Lower leg skin (tissue), 4 donors: ENCODE measurements at regions not wholly inside any gene's neighbourhood (a gene's known extent, or its start where the extent isn't known, plus 50 kb on each side); places are given as distances from the start of the nearest gene placed in this dataset.

Source experiments
- DNase-seq, 2 donors: peaks; one replicate each; pipeline ENCODE4 v3.0.0-alpha.2; 2019; ENCODE audit warnings: low spot score in 2 of 2
- H3K4me3 ChIP-seq: fragments of 200-600 bp; sonication (generic); 2 replicates; pipeline ENCODE4 v1.5.1; 2017; ENCODE audit warnings: mild to moderate bottlenecking, low read depth; ENCODE audit not compliant: poor library complexity, severe bottlenecking
- CTCF ChIP-seq, 3 donors: fragments of 450-650 bp; IDR thresholded peaks; one replicate each; pipeline ENCODE4 v1.5.1; 2016; ENCODE audit warnings: antibody characterized with exemption in 3 of 3, mild to moderate bottlenecking in 3 of 3, moderate library complexity in 2 of 3
- POLR2A ChIP-seq, 2 donors: fragments of 450-650 bp; IDR thresholded peaks; one replicate each; pipeline ENCODE4 v1.6.1; 2016 to 2017; ENCODE audit warnings: antibody characterized with exemption in 2 of 2, mild to moderate bottlenecking in 1 of 2, moderate library complexity in 1 of 2
- WGBS, 2 donors: methylation state at CpG; one replicate each; pipeline ENCODE4 v1.1.5; 2018; 5-methylcytosine and 5-hydroxymethylcytosine counted together
- intact Hi-C: fragments of 100-400 bp; cut with DNase I; formaldehyde crosslinking; loops from one replicate; pipeline ENCODE4 v1.15.0; 2023; ENCODE audit warnings: low total_unique reads

GRCh38 chr3:82194870-82195269 is 433.4 kb upstream of the GBE1 start:
- intact Hi-C loops = no loop called here
- TF ChIP-seq CTCF (IDR thresholded peaks at IDR 0.05) (no peak), POLR2A (IDR thresholded peaks at IDR 0.05) (no peak)
- 33 to 34% methylated on average over 2 of the region's 2 CpGs for WGBS, 2 donors
- no peak for DNase-seq
- no peak overlapping the region for H3K4me3 ChIP-seq

GRCh38 chr3:82186017-82186416 is 424.6 kb upstream of the GBE1 start:
- no peak overlapping the region for H3K4me3 ChIP-seq
- intact Hi-C loops = no loop called here
- WGBS, 2 donors = 69 to 78% methylated on average over 7 of the region's 7 CpGs
- no peak for TF ChIP-seq POLR2A (IDR thresholded peaks at IDR 0.05)
- TF ChIP-seq CTCF (IDR thresholded peaks at IDR 0.05) = no peak
- DNase-seq = no peak

- no peak overlapping the region for H3K4me3 ChIP-seq
- no peak for DNase-seq
- no peak for TF ChIP-seq POLR2A (IDR thresholded peaks at IDR 0.05)
- TF ChIP-seq CTCF (IDR thresholded peaks at IDR 0.05) = no peak
- WGBS, 2 donors = 68 to 74% methylated on average over 3 of the region's 3 CpGs
- intact Hi-C loops = no loop called here
Observed at GRCh38 chr3:82179291-82179690, 417.8 kb upstream of the GBE1 start.

GRCh38 chr3:82178291-82178690 is 416.8 kb upstream of the GBE1 start:
- intact Hi-C loops = no loop called here
- no peak overlapping the region for H3K4me3 ChIP-seq
- DNase-seq = no peak
- no peak for TF ChIP-seq CTCF (IDR thresholded peaks at IDR 0.05)
- no peak for TF ChIP-seq POLR2A (IDR thresholded peaks at IDR 0.05)
- WGBS, 2 donors = 86% methylated on average over 3 of the region's 3 CpGs

- intact Hi-C loops = no loop called here
- no peak for TF ChIP-seq CTCF (IDR thresholded peaks at IDR 0.05)
- H3K4me3 ChIP-seq = no peak overlapping the region
- DNase-seq = no peak
Observed at GRCh38 chr3:82177774-82178173, 416.3 kb upstream of the GBE1 start.

GRCh38 chr3:82165266-82165665 is 403.8 kb upstream of the GBE1 start:
- no peak for TF ChIP-seq CTCF (IDR thresholded peaks at IDR 0.05)
- no peak for TF ChIP-seq POLR2A (IDR thresholded peaks at IDR 0.05)
- no peak for DNase-seq
- intact Hi-C loops = no loop called here
- WGBS, 2 donors = 70 to 81% methylated on average over 1 of the region's 1 CpG
- H3K4me3 ChIP-seq = no peak overlapping the region
